HG03159 (cell line): ENCODE measurements at regions not wholly inside any gene's neighbourhood (a gene's known extent, or its start where the extent isn't known, plus 50 kb on each side); places are given as distances from the start of the nearest gene placed in this dataset.

Experiments
- ATAC-seq: cut with Tn5 transposase; IDR thresholded peaks from one replicate; pipeline ENCODE4 v1.9.1; 2021; ENCODE audit warnings: mild to moderate bottlenecking, moderate library complexity; ENCODE audit not compliant: unreplicated experiment

DNA sequence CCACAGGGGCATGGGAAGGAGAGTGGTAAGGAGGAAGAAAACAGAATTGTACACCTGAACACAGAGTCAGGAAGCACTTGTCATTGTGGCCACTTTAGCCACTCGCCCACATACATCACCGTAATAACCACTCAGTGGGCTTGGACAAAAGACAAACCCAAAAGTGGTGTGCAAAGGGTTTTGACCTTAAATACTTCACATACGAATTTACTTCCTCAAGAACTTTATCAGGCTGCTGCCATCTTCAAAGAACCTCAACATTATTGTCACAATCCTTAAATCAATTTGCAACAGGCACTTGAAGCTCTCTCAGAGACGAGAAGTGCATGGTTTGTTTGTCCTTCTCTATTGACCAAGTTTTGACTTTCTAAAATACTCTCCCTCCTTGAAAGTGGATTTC is 187.3 kb upstream of the EGLN3 start:
- no peak for ATAC-seq

DNA sequence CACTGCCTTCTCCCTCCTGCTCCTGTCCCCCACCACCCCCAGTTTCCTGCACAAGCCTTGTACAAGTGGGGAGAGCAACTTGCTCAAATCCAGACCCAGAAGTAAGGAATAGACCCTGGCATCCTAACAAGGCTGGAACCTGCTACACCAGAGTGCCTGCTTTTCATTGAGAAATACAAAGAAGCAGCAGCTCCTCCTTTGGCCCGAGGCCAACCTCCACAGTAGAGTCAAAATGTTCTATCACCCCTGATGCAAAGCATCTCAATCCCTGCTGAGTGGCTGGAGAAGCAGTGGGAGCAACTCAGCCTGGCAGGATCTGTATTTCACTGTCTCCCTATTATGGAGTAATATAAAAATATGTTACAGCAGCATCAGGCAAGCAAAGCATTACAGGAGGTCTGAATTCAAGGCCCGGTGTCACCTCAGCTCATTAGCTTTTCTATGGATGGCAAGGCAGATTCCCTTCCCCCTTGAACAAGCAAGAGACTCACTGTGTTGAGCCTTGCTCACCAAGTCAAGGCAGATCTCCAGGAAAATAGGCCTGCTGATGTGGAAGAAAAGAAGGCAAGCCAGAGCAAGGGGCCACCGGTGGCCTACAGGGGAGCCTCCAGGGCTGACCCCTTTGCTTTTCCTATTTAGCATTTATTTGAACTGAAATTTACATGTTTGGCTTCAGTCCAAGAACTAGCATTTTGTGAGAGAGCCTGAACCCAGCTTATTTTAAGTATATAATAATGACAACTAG is 186.3 kb upstream of the EGLN3 start:
- no peak for ATAC-seq

DNA sequence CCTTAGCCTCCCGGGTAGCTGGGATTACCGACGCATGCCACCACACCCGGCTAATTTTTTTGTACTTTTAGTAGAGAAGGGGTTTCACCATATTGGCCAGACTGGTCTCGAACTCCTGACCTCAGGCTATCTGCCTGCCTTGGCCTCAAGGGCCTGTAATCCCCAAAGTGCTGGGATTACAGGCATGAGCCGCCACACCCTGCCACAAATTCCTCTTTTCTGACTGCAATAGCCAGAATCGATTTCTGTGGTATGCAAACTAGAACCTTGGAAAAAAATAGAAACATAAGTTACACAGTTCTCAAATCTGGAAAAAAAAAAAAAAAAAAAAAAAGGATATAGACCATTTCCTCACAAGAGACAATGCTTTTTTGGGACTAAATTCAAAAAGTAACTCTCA is 184.6 kb upstream of the EGLN3 start:
- ATAC-seq, result no peak

DNA sequence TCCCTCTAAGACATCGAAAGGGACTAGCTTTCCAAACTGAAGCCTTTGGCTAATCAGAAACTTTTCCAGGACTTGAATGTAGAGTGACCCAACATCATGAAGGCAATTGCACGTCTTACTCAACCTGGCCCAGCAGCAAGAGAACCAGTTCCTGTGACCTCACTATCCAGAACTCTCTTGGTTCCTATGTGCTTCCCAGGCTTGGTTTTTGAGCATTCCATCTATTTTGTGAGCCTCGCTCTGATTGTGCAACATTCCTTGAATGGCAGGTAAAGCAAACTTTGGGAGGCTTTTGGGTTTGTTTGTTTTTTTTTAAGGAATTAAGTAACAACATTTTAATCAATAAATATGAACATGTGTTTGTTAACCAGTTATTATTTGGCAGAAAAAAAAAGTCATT is 183.6 kb upstream of the EGLN3 start:
- ATAC-seq, result no peak

DNA sequence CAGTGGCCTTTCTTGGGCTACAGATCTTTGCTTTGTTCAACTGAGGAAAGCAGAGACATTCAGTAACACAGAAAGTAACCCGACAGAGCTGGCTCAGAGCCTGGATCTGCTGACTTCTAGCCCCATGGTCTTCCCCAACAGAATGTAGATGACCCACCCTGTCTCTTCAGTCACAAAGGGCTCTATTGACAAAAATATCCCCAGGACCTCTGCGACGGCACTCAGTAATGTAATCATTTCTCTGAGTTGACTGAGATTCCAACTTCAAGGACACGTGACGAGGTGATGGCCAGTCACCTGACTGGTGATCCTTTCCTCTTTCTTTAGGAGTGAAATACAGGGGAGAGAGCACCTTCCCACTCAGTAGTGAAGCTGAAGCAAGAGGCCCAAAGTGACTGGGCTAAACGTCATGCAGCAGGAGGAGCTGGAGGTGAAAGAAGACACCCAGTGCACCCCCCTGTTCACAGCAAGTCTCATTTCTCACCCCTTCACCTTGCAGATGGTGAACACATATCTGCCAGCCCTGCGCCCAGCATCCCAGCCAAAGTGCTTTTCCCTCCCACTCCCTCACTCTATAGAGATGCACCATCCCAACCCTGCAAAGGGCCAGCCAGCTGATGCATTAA is 179.2 kb upstream of the EGLN3 start:
- no peak for ATAC-seq

DNA sequence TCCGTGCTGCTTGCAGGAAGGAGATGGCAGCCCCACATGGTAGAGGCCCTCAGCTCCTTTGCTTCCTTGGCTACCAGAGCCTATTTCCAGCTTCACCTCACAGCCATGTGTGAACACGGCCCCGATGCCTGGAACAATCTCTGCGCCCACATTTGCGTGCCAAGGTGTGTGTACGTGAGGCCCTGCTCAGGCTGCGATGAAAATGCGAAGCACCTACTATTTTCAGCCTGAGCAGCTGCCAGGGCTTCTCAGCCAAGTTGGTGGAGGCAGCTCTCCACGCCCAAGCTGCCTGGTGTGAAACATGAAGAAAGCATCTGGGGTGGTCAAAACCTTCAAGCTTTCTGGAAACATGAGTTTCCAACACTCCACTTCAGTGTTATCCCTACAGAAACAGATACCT is 177.8 kb upstream of the EGLN3 start:
- no peak for ATAC-seq

DNA sequence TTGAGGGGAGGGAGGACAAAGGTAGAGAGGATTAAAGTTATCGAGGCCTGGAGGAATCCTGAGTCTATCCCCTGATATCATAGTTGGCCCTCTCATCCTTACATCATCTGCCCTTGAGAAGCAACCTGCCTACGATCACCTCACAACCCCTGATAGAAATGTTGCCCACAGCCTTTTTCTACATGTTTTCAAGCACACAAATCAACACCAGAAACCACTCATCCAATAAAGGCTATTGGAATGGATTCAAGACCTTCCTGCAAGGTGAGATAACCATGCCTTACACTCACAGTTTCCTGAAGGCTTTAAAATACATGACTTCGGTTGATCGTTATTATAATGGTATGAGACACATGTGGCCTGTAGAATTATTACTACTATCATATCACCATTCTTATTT is 175.7 kb upstream of the EGLN3 start:
- no peak for ATAC-seq

DNA sequence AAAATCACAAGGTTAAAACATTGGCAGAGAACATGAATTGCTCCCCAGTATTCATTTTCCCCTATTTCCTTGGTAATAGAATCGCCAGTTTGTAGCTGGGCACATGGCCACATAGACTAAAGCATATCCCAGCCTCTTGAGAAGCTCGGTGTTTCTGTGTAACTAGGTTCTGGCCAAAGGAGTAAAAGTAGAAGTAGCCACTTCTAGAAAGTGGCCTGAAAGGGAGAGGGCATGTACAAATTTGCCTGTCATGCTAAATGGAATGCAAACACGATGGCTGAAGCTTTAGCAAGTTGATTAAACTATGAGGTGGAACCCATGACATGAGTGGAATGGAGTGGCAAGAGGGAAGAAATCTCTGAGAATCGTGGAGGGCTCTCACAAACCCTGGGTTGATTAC is 173.7 kb upstream of the EGLN3 start:
- no peak for ATAC-seq

DNA sequence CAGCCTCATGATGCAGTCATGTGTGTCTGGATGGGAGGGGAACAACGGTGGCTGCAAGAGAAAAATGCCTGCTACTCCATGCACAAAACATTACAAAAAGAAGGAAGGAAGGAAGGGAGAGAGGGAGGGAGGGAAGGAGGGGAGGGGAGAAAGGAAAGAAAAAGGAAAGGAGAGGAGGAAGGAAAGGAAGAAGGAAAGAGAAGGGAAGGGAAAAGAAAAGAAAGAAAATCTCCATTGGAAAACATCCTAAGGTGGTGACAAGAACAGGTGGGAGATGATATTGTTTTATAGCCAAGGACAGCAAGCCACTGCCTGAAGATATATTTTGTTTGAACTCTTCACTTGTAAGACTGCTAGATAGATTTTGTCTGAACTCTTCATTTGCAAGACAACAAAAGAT is 171.8 kb upstream of the EGLN3 start:
- no peak for ATAC-seq

DNA sequence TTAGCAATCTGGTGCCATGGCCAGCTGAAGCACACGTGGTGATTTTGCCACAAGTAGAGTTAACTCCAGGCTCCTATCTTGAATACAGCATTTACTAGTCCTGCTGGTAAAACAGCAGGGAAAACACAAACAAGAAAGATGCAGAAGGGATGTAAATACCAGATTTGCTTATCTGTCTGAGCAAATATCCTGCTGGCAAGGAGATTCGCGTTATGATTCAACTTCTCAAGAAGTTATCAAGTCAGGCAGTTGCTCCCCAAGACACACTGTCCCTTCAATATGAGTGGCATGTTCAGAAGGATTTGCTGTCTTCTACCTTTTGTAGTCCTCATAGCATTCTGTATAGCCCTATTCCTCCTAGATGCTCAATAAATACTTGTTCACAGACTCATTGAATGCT is 171.2 kb upstream of the EGLN3 start:
- no peak for ATAC-seq

DNA sequence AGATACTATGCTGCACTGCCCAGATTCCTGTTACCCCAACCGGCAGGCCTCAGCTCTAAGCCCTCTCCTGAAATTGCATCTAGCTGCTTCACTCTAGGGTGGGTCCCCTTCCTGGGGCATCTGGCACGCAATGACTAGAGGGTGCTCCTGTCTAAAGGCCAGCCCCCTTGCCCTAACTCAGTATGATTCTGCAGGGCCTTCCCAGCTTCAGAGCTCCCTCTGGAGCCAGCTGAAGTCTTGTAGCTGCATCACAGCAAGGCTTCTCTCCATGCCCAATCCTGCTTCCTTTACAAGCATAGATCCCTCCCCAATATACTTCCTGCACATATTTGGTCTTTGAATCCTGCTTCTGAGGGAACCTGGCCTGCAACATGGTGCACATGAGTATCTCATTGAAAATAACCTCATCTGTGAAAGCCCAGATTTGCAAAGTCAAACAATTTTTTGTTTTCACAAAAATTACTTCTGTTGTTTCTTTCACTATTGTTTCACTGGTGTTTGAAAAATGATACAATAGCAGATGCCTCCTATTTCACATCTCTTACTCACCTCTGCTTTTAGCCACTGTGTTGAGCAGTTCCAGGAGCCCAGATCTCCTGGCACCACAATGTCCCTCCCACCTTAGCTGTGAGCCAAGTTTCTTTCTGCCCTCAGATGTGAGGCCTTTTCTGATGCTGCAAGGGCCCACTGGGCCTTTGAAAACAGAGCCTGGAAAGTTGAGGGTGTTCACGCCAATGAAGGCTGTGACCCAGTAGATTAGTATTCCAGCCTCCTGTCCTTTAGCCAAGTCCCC is 169.5 kb upstream of the EGLN3 start:
- no peak for ATAC-seq

DNA sequence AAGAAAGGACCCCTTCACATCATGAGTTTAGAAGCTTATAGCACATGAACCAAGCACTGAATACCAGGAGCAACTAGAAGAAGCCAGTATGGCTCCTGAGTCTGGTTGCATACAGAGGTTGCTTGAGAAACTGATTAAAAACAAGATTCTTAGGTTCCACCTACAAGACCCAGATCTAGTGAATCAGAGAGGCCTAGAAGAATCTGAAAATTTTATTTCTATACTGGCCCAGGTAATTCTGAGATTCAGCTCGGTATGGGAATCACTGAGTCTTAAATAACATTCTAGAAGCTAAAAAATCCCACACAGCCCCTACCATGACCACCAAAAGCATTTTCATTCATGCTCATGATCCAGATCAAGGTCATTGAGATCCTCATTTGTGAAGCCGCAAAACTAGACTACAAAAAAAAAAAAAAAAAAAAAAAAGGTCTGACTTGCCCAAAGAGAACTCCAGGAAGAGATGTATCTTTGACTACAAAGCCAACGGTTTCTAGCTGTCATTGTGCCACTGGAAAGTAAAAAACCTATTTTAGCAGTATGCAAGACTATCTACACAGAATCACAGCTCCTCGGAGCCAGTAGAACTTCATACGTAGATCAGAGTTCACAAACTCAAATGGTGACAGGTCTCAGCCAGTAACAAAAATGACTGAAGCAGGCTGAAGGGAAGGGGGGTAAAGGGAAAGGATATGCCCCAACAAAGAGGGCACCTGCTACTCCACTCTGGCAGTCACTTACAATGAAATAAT is 168.4 kb upstream of the EGLN3 start:
- ATAC-seq, result no peak

DNA sequence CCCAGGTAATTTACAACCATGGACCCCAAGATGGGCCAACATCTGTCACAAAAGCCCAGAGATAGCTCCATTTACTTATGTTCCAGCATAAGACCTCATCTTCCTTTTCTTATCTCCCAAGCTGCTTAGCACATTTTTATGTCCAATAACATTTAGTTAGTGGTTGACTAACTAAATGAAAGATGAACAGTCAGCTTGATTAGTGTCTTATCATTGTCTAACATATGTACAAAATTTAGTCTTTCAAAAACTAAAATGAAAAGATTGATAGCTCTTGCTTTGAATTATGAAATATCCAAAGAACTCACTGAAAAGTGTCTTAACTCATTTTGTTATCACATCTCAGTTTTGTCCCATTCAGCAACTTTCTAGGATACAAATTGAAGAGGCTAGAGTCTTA is 163.1 kb upstream of the EGLN3 start:
- ATAC-seq, result no peak

DNA sequence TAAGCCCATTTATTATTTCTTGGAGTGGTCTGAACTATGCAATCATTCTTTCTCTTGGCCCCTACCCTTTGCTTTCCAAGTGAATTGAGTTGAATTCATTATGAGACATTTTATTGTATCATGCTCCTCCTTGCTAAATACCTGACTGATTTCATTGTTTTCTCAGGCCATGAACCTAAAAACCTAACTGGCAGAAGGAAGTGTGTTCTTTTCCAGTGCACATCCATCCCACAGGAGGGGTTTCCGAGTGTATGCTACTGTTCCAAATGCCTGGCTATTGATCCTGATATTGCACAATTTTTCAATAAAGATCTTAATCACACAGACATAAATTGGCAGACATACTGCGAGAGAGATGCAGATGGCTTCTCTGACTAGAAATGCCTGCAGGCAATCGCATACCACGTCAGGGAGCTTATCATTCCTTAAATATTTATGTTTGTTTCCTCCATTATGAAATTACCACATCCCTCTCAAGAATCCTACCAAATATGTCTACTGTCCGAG is 162.2 kb upstream of the EGLN3 start:
- no peak for ATAC-seq

DNA sequence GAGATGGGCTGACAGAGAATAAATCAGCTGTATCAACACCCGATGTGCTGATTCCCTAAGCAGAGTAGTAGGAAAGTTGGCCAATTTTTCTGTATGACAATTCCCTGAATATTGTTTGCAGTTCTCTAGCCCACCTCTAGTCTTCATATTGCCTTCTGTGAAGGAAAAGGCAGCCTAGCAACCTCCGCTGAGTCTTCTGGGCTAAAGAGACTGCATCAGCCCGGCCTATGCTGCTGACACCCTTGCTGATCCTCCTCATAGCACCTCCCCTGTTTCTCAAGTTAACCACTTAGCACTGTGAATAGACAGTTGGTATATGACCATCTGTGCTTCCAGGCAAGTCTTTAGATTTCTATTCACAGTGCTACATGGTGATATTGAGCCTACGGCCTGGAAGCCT is 161.1 kb upstream of the EGLN3 start:
- no peak for ATAC-seq

DNA sequence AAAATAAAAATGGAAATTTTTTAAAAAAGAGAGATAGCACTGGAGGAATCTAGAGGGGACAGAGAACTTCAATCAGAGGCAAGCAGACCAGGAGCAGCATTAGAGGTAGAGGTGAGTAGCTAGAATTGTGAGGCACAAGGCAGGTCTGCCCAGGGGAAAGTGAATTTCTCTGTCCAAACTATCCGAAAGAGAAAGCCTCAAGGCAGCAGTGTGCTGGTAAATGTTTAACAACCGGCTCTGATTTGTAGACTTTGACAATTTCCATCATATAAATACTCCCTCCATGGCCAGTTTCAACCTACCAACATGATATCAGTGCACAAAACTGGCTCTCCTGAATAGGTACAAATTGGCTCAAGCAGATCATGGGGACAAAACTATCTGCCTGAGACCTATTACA is 160.6 kb upstream of the EGLN3 start:
- no peak for ATAC-seq

DNA sequence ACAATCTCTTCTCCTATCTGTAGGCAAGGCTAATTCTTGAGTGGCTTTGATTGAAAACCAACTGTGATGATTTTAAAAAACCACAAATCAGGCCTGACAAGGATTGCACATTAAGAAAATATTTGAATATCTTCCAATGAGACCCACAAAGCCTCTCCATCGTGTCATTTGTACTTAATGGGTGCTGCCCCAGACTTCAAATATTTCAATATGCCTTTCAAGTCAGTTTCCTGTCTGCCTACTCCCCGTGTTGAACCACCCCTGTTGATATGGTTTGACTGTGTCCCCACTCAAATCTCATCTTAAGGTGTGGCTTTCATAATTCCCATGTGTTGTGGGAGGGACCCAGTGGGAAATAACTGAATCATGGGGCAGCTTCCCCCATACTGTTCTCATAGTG is 159.7 kb upstream of the EGLN3 start:
- no peak for ATAC-seq

DNA sequence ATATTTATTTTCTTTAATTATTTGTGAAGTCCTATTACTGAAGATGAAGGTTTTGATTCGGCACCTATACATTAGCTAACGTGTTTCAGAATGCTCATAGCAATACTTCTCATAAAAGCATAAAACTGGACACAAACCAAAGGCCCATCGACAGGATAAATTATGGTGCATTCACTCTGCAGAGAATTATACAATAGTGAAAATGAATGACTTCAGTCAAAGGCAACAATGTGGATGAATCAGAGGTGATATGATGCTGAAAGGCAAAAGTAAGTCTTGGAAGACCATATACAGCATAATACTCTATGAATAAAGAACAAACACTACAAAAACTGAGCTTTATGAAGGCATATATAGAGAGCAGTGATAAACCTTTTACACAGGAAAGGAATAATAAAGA is 156.6 kb upstream of the EGLN3 start:
- no peak for ATAC-seq

DNA sequence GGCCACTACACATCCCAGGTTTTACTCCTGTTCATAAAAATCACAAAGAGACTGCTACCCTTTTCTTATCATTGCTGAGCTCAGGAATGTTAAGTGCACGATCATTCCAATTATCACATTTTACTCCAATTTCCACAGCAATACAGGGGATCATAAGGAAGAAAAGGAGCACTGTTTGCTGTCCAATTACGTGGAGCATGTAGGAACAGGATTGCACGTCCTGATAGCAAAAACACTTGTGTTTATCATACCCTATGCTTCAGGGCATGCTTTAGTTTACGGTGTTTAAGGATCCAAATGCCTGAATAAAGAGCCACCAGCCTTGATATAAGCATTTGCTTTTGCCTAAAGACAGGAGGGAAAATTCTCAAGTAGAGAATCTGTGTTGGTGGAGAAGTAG is 155.4 kb upstream of the EGLN3 start:
- no peak for ATAC-seq

DNA sequence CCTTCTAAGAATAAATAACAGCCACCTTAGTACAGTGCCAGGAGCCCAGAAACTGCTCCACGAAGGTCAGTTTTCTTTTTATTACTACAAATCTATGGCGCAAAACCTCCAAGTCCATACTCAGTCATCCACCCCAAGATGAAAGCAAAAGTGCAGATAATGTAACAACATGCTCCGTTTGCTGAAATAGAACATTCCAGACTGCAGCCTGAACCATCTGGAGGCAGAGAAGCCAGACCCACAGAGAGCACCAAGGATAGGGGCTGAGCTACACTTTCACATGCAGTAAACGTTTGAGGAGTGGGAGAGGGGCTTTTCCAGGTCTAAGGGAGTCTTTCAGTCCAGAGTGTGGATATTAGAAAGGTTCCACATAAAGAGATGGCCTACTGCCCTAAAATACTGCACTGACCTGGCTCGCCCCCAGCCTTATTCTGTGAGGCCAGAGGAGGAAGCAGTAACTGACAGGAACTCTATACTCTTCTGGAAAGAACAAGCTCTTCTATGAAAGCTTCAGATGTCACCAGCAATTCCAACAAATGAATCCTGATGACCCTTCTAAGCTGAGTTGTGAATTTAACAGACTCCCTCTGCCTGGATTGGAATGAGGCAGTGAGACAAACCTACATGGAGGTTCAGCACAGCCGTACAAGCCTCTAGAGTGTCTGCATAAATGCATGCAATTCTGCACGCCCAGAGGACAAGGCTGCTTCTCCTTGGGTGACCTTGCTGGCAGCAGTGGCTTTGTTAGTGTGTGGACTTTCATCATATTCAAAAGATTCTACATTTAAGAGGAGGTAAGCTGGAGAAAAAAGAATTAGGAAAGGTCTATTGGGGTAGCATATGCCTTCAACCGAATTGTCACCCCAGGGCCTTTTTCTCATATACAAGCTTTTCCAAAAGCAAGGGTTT is 153.9 kb upstream of the EGLN3 start:
- ATAC-seq, result no peak
